Astrocyte (in vitro differentiated cells and primary cell): ENCODE measurements at regions not wholly inside any gene's neighbourhood (a gene's known extent, or its start where the extent isn't known, plus 50 kb on each side); places are given as distances from the start of the nearest gene placed in this dataset.
"Not testable (repeated sequence)": the region's sequence is repeated elsewhere in the genome, so short reads cannot be mapped to it uniquely, and the experiment has no call there.

ENCODE experiments used
- EZH2 ChIP-seq: IDR thresholded peaks from 2 replicates; pipeline ENCODE4 v1.6.1; 2012; ENCODE audit warnings: mild to moderate bottlenecking, low read length, inconsistent platforms; ENCODE audit not compliant: insufficient read depth
- TF ChIP-seq, protein P1 (sequence below): IDR thresholded peaks from 2 replicates; pipeline ENCODE4 v1.5.1; 2011; ENCODE audit warnings: low read depth, mild to moderate bottlenecking, inconsistent platforms, low read length, moderate library complexity; ENCODE audit not compliant: insufficient read depth

DNA sequence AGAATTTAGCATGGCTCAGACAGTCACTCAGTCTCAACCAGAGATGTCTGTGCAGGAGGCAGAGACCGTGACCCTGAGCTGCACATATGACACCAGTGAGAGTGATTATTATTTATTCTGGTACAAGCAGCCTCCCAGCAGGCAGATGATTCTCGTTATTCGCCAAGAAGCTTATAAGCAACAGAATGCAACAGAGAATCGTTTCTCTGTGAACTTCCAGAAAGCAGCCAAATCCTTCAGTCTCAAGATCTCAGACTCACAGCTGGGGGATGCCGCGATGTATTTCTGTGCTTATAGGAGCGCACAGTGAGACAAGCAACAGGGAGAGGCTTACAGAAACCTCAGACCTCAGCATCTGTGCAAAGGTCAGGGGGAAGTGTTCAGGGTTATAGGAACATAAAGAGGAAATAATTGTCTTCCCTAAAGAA lies 307.6 kb downstream of the DAD1 start:
- TF ChIP-seq, protein P1, sequence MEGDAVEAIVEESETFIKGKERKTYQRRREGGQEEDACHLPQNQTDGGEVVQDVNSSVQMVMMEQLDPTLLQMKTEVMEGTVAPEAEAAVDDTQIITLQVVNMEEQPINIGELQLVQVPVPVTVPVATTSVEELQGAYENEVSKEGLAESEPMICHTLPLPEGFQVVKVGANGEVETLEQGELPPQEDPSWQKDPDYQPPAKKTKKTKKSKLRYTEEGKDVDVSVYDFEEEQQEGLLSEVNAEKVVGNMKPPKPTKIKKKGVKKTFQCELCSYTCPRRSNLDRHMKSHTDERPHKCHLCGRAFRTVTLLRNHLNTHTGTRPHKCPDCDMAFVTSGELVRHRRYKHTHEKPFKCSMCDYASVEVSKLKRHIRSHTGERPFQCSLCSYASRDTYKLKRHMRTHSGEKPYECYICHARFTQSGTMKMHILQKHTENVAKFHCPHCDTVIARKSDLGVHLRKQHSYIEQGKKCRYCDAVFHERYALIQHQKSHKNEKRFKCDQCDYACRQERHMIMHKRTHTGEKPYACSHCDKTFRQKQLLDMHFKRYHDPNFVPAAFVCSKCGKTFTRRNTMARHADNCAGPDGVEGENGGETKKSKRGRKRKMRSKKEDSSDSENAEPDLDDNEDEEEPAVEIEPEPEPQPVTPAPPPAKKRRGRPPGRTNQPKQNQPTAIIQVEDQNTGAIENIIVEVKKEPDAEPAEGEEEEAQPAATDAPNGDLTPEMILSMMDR: not testable (repeated sequence)
- not testable (repeated sequence) for TF ChIP-seq EZH2
